HepG2 (cell line): ENCODE measurements at regions not wholly inside any gene's neighbourhood (a gene's known extent, or its start where the extent isn't known, plus 50 kb on each side); places are given as distances from the start of the nearest gene placed in this dataset.

Source experiments
- ATAC-seq: fragments of 200-7000 bp; cut with Tn5 transposase; 3 replicates; pipeline ENCODE4 v1.9.1; 2020; ENCODE audit warnings: mild to moderate bottlenecking, moderate library complexity
- BruUV-seq: library from RNA; stranded (reverse); fragments of 400-500 nt; replicated peaks from 2 replicates; lab custom pipeline; 2021; lab: Mats Ljungman, UMichigan
- CTCF ChIA-PET: fragments of 300-600 bp; formaldehyde crosslinking; extraction: SDS; loops from one replicate; lab custom pipeline; 2021; ENCODE audit warnings: low total read pairs, inconsistent platforms, low intra/inter-chr PET ratio; lab: Yijun Ruan, JAX
- POLR2A ChIA-PET: fragments of 350-600 bp; sonication (Branson Sonifier 250); formaldehyde crosslinking; loops from one replicate; lab custom pipeline; 2020; ENCODE audit warnings: antibody characterized with exemption, inconsistent platforms; lab: Yijun Ruan, JAX
- DNase-seq: peaks from one replicate; pipeline ENCODE4 v3.0.0-alpha.2; 2015; ENCODE audit warnings: low spot score
- FAIRE-seq: peaks from 3 replicates; lab custom pipeline; 2011; peaks lifted over from hg19 to GRCh38; lab: Jason Lieb, UNC
- H2AFZ ChIP-seq: one replicate; pipeline ENCODE4 v1.6.1; 2011; ENCODE audit warnings: low read length, inconsistent platforms
- H3K27ac ChIP-seq: fragments of 300-600 bp; 3 replicates; pipeline ENCODE4 v1.8.0; 2011; ENCODE audit warnings: mixed run types, mild to moderate bottlenecking, mixed read lengths, low read length, inconsistent platforms; ENCODE audit not compliant: insufficient read depth; ENCODE audit errors: extremely low read length
- H3K27me3 ChIP-seq, 2 experiments: fragments of 200-600 bp in 1 of 2; 2 replicates in 1 of 2; 3 replicates in 1 of 2; pipeline versions ENCODE4 v1.6.0 to v1.8.0; 2011; ENCODE audit warnings: low read length in 2 of 2, mild to moderate bottlenecking in 2 of 2, moderate library complexity in 2 of 2, inconsistent platforms in 1 of 2; ENCODE audit not compliant: insufficient read depth in 2 of 2, control insufficient read depth in 1 of 2
- H3K36me3 ChIP-seq, 2 experiments: fragments of 200-600 bp in 1 of 2; replicated peaks in 1 of 2; 2 replicates in 1 of 2; 3 replicates in 1 of 2; pipeline versions ENCODE4 v1.5.1 to v1.8.0; 2011; ENCODE audit warnings: low read length in 2 of 2, inconsistent platforms in 1 of 2; ENCODE audit not compliant: insufficient read depth in 2 of 2, control insufficient read depth in 1 of 2
- H3K4me1 ChIP-seq: 2 replicates; pipeline ENCODE4 v1.5.1; 2012; ENCODE audit warnings: low read length, inconsistent platforms; ENCODE audit not compliant: insufficient read depth
- H3K4me2 ChIP-seq: 2 replicates; pipeline ENCODE4 v1.6.0; 2011; ENCODE audit warnings: low read depth, low read length, inconsistent platforms
- H3K4me3 ChIP-seq, 3 experiments: fragments of 200-600 bp in 1 of 3; sonication (generic), shearing (Covaris generic) in 1 of 3; replicated peaks in 1 of 3; 2 replicates each; pipeline ENCODE4 v1.5.1; 2011 to 2016; ENCODE audit warnings: low read length in 3 of 3, inconsistent platforms in 2 of 3, low read depth in 2 of 3, mild to moderate bottlenecking in 2 of 3, control low read depth in 1 of 3, mixed read lengths in 1 of 3; ENCODE audit not compliant: insufficient read depth in 1 of 3
- H3K79me2 ChIP-seq: one replicate; pipeline ENCODE4 v1.6.1; 2011; ENCODE audit warnings: low read length, inconsistent platforms; ENCODE audit not compliant: insufficient read depth
- H3K9ac ChIP-seq: 2 replicates; pipeline ENCODE4 v1.6.0; 2011; ENCODE audit warnings: mild to moderate bottlenecking, low read depth, low read length, inconsistent platforms; ENCODE audit not compliant: insufficient read depth
- H3K9me3 ChIP-seq: 2 replicates; pipeline ENCODE4 v1.5.1; 2012; ENCODE audit warnings: mild to moderate bottlenecking, low read length
- H4K20me1 ChIP-seq: 2 replicates; pipeline ENCODE4 v1.6.0; 2011; ENCODE audit warnings: inconsistent platforms, mild to moderate bottlenecking, low read length, moderate library complexity; ENCODE audit not compliant: insufficient read depth
- AGO1 ChIP-seq: fragments of 200-400 bp; formaldehyde crosslinking; IDR thresholded peaks from 2 replicates; pipeline ENCODE4 v1.6.1; 2017; ENCODE audit warnings: mild to moderate bottlenecking, low read depth, low read length, moderate library complexity; ENCODE audit not compliant: poor library complexity, severe bottlenecking
- HMG20B ChIP-seq: conservative IDR thresholded peaks from 2 replicates; pipeline ENCODE4 v1.6.1; 2016; ENCODE audit warnings: missing genetic modification reagents, missing compliant biosample characterization
- KDM1A ChIP-seq: IDR thresholded peaks from 2 replicates; pipeline ENCODE4 v1.6.1; 2016; ENCODE audit warnings: missing compliant biosample characterization
- MED1 ChIP-seq: sonication (generic); formaldehyde crosslinking; IDR thresholded peaks from 2 replicates; pipeline ENCODE4 v1.4.0; 2020; ENCODE audit warnings: missing genetic modification reagents
- NFE2L1 ChIP-seq: sonication (generic); formaldehyde crosslinking; IDR thresholded peaks from 2 replicates; pipeline ENCODE4 v1.4.0; 2020; ENCODE audit warnings: missing genetic modification reagents, mild to moderate bottlenecking, borderline replicate concordance
- NR2F6 ChIP-seq, 2 experiments: IDR thresholded peaks; 2 replicates each; pipeline ENCODE4 v1.6.1; 2016; ENCODE audit warnings: antibody characterized with exemption in 1 of 2, mild to moderate bottlenecking in 1 of 2
- RBM22 ChIP-seq: fragments of 200-400 bp; formaldehyde crosslinking; optimal IDR thresholded peaks from 2 replicates; pipeline ENCODE3; 2017; ENCODE audit warnings: mild to moderate bottlenecking, low read length, moderate library complexity
- RBM39 ChIP-seq: fragments of 200-400 bp; formaldehyde crosslinking; IDR thresholded peaks from one replicate; pipeline ENCODE4 v1.6.1; 2018; ENCODE audit warnings: antibody characterized with exemption, mild to moderate bottlenecking, low read depth, low read length; ENCODE audit not compliant: poor library complexity, severe bottlenecking
- SAFB2 ChIP-seq: sonication (generic); formaldehyde crosslinking; IDR thresholded peaks from 2 replicates; pipeline ENCODE4 v1.5.1; 2020; ENCODE audit warnings: missing genetic modification reagents, low read depth, mild to moderate bottlenecking, borderline replicate concordance
- SIX4 ChIP-seq: sonication (generic); formaldehyde crosslinking; IDR thresholded peaks from 2 replicates; pipeline ENCODE4 v1.4.0; 2020; ENCODE audit warnings: missing genetic modification reagents
- TEAD2 ChIP-seq: sonication (generic); formaldehyde crosslinking; IDR thresholded peaks from 2 replicates; pipeline ENCODE4 v1.9.0; 2021; ENCODE audit warnings: missing genetic modification reagents
- ZNF138 ChIP-seq: sonication (generic); formaldehyde crosslinking; IDR thresholded peaks from 2 replicates; pipeline ENCODE4 v1.5.0; 2020; ENCODE audit warnings: mild to moderate bottlenecking, low read depth, missing genetic modification reagents
- ZNF143 ChIP-seq: sonication (generic); formaldehyde crosslinking; IDR thresholded peaks from 2 replicates; pipeline ENCODE4 v1.4.0; 2020; ENCODE audit warnings: missing genetic modification reagents
- ZNF337 ChIP-seq: sonication (generic); formaldehyde crosslinking; IDR thresholded peaks from 2 replicates; pipeline ENCODE4 v1.5.1; 2020; ENCODE audit warnings: missing genetic modification reagents, low read depth, mild to moderate bottlenecking, borderline replicate concordance
- ZNF44 ChIP-seq: sonication (generic); formaldehyde crosslinking; IDR thresholded peaks from 2 replicates; pipeline ENCODE4 v1.5.1; 2020; ENCODE audit warnings: mild to moderate bottlenecking, missing genetic modification reagents
- ZNF451 ChIP-seq: sonication (generic); formaldehyde crosslinking; IDR thresholded peaks from 2 replicates; pipeline ENCODE4 v1.5.0; 2020; ENCODE audit warnings: mild to moderate bottlenecking, missing genetic modification reagents
- ZSCAN22 ChIP-seq: sonication (generic); formaldehyde crosslinking; IDR thresholded peaks from 2 replicates; pipeline ENCODE4 v1.4.0; 2020; ENCODE audit warnings: mild to moderate bottlenecking, missing genetic modification reagents
- WGBS: methylation state at CpG from one replicate; pipeline ENCODE4 v1.1.6; 2017; ENCODE audit warnings: low lambda C conversion rate; 5-methylcytosine and 5-hydroxymethylcytosine counted together
- in situ Hi-C: cut with HindIII; loops from 2 replicates; pipeline ENCODE4 v1.10.0; 2017; ENCODE audit warnings: low pct_unique_long_range_greater_than_20kb; ENCODE audit not compliant: extremely low pct_ligation_motif_present
- intact Hi-C: fragments of 100-400 bp; cut with micrococcal nuclease; formaldehyde crosslinking; loops from one replicate; pipeline ENCODE4 v1.10.0; 2022; ENCODE audit not compliant: unreplicated experiment
- TF ChIP-seq, protein P1 (sequence below): sonication (generic); formaldehyde crosslinking; conservative IDR thresholded peaks from 2 replicates; pipeline ENCODE4 v1.4.0; 2020; ENCODE audit warnings: mild to moderate bottlenecking, missing genetic modification reagents, moderate library complexity
- TF ChIP-seq, protein P2 (sequence below): sonication (generic); IDR thresholded peaks from 2 replicates; pipeline ENCODE4 v1.6.1; 2016; ENCODE audit warnings: low read depth, borderline replicate concordance

DNA sequence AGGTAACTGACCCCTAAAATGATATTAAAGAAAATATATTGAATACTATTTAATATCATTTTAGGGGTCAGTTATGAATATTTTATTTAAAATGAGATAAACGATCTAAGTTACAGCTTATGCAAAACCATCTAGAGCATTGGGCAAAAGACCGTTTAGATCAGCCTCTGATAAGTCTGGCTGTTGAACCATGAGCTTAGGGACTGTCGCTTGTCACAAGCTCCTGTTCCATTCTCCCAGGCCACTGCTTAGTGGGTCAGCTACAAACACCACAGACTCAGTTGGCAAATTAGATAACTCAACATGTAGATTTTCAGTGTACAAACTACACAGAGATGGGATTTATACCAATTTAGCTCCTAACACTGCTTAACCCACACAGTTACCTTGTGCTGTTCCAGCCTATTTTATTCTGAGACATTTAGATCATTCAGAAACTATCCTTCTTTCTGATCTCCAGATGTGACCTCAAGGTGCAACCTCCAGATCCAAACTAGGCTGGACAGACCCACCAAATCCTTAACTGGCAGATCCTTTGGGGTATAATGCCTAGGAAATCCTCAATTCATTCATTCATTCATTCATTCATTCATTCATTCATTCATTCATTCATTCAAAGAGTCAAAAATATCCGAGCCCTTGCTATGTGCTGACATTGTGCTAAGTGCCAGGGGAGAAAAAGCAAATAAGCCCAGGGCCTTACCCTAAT lies 82.8 kb downstream of the HRH4 start:
- no peak for TF ChIP-seq TEAD2 (CRISPR knock-in tag)
- no peak for TF ChIP-seq HMG20B
- TF ChIP-seq SAFB2: no peak
- TF ChIP-seq KDM1A (CRISPR knock-in tag): no peak
- TF ChIP-seq SIX4 (CRISPR knock-in tag): no peak
- TF ChIP-seq, protein P1, sequence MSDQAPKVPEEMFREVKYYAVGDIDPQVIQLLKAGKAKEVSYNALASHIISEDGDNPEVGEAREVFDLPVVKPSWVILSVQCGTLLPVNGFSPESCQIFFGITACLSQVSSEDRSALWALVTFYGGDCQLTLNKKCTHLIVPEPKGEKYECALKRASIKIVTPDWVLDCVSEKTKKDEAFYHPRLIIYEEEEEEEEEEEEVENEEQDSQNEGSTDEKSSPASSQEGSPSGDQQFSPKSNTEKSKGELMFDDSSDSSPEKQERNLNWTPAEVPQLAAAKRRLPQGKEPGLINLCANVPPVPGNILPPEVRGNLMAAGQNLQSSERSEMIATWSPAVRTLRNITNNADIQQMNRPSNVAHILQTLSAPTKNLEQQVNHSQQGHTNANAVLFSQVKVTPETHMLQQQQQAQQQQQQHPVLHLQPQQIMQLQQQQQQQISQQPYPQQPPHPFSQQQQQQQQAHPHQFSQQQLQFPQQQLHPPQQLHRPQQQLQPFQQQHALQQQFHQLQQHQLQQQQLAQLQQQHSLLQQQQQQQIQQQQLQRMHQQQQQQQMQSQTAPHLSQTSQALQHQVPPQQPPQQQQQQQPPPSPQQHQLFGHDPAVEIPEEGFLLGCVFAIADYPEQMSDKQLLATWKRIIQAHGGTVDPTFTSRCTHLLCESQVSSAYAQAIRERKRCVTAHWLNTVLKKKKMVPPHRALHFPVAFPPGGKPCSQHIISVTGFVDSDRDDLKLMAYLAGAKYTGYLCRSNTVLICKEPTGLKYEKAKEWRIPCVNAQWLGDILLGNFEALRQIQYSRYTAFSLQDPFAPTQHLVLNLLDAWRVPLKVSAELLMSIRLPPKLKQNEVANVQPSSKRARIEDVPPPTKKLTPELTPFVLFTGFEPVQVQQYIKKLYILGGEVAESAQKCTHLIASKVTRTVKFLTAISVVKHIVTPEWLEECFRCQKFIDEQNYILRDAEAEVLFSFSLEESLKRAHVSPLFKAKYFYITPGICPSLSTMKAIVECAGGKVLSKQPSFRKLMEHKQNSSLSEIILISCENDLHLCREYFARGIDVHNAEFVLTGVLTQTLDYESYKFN (CRISPR knock-in tag): no peak
- TF ChIP-seq RBM39: no peak
- no peak for TF ChIP-seq NR2F6 (IDR thresholded peaks at IDR 0.05)
- TF ChIP-seq NR2F6 (CRISPR knock-in tag; IDR thresholded peaks at IDR 0.05): no peak
- TF ChIP-seq MED1: no peak
- TF ChIP-seq ZSCAN22 (CRISPR knock-in tag): no peak
- TF ChIP-seq NFE2L1 (CRISPR knock-in tag): no peak
- no peak for TF ChIP-seq AGO1
- no peak for TF ChIP-seq ZNF143 (CRISPR knock-in tag)
- TF ChIP-seq, protein P2, sequence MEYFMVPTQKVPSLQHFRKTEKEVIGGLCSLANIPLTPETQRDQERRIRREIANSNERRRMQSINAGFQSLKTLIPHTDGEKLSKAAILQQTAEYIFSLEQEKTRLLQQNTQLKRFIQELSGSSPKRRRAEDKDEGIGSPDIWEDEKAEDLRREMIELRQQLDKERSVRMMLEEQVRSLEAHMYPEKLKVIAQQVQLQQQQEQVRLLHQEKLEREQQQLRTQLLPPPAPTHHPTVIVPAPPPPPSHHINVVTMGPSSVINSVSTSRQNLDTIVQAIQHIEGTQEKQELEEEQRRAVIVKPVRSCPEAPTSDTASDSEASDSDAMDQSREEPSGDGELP: no peak
- TF ChIP-seq ZNF337: no peak
- TF ChIP-seq ZNF138 (CRISPR knock-in tag): no peak
- no peak for TF ChIP-seq RBM22
- no peak for TF ChIP-seq ZNF451 (CRISPR knock-in tag)
- TF ChIP-seq ZNF44 (CRISPR knock-in tag): no peak
- no peaks in the 10 kb centered on the region for H3K9me3 ChIP-seq
- ATAC-seq (no peak), FAIRE-seq (no peak), DNase-seq (no peak)
- H4K20me1 ChIP-seq: no peaks in the 10 kb centered on the region
- H2AFZ ChIP-seq: no peak overlapping the region
- in situ Hi-C loops (no loop called here), intact Hi-C loops (loop anchor here (5.0 to 10.0 kb wide), 2 partner anchors 1289 to 1352 kb away; no protein-coding TSS in a partner anchor)
- H3K79me2 ChIP-seq: no peaks in the 10 kb centered on the region
- H3K27ac ChIP-seq: no peak overlapping the region
- no peak overlapping the region for H3K9ac ChIP-seq
- WGBS: 2% methylated on average over 3 of the region's 4 CpGs
- no peak overlapping the region for H3K4me3 ChIP-seq
- H3K4me1 ChIP-seq: no peaks in the 10 kb centered on the region
- ChIA-PET POLR2A (no interaction called here), CTCF (interaction anchor here (1.9 kb wide), 1 partner anchor 183 kb away, joined by 13 read pairs; no protein-coding TSS in a partner anchor)
- H3K27me3 ChIP-seq: no peaks in the 10 kb centered on the region; a peak in 1 of 5 replicates
- BruUV-seq: no TSS peak
- H3K4me2 ChIP-seq: no peak overlapping the region
- H3K36me3 ChIP-seq: no peaks in the 10 kb centered on the region
